Retinal pigment epithelial cell (primary cell): ENCODE measurements at regions not wholly inside any gene's neighbourhood (a gene's known extent, or its start where the extent isn't known, plus 50 kb on each side); places are given as distances from the start of the nearest gene placed in this dataset.

Experiments used
- DNase-seq: peaks from one replicate; pipeline ENCODE4 v3.0.0-alpha.2; 2010; ENCODE audit warnings: low read depth
- H3K4me3 ChIP-seq: 2 replicates; pipeline ENCODE4 v1.5.1; 2011; ENCODE audit warnings: mild to moderate bottlenecking, low read length, control low read depth, moderate library complexity
- TF ChIP-seq, protein P1 (sequence below): conservative IDR thresholded peaks from 2 replicates; pipeline ENCODE4 v1.5.1; 2011; ENCODE audit warnings: low read depth, low read length, control low read depth, inconsistent platforms

DNA sequence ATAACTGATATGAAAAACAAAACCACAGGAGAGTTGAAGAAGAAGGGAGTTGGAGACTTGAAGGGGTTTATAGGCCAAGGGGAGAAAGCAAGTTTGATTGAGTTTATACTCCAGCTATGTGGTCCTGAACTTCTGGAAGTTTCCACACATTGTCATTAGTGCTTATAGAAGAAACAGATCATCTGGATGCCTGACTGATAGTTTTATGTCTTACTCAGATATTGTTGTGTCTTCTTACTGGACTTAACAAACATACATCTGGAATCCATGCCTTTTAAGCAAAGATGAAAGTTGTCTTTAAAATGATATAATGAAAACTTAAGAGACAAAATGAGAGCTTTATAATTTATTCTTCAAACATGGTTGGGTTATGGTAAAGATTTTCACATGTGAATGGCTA lies 101.3 kb upstream of the FZD8 start:
- TF ChIP-seq, protein P1, sequence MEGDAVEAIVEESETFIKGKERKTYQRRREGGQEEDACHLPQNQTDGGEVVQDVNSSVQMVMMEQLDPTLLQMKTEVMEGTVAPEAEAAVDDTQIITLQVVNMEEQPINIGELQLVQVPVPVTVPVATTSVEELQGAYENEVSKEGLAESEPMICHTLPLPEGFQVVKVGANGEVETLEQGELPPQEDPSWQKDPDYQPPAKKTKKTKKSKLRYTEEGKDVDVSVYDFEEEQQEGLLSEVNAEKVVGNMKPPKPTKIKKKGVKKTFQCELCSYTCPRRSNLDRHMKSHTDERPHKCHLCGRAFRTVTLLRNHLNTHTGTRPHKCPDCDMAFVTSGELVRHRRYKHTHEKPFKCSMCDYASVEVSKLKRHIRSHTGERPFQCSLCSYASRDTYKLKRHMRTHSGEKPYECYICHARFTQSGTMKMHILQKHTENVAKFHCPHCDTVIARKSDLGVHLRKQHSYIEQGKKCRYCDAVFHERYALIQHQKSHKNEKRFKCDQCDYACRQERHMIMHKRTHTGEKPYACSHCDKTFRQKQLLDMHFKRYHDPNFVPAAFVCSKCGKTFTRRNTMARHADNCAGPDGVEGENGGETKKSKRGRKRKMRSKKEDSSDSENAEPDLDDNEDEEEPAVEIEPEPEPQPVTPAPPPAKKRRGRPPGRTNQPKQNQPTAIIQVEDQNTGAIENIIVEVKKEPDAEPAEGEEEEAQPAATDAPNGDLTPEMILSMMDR = no peak
- DNase-seq = no peak
- no peak overlapping the region for H3K4me3 ChIP-seq

DNA sequence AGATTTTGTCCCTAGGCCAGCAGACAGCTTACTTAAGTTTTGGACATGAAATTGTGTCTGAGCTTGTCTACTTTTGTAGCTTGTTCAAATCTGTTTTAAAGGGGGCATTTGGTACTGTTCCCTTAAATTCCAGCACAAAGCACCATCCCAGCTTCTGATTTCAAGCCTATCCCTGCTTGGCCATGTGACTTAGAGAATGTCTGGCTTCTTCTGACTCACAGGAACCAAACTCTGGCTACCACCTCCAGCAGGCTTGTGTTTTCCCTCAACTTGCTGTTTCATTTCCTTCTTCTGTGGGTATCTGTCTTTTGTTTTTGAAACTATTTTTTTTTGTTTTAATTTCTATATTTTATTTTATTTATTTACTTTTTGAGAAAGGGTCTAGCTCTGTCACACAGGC lies 97.9 kb upstream of the FZD8 start:
- TF ChIP-seq, protein P1 = no peak
- DNase-seq = no peak
- H3K4me3 ChIP-seq = no peak overlapping the region

DNA sequence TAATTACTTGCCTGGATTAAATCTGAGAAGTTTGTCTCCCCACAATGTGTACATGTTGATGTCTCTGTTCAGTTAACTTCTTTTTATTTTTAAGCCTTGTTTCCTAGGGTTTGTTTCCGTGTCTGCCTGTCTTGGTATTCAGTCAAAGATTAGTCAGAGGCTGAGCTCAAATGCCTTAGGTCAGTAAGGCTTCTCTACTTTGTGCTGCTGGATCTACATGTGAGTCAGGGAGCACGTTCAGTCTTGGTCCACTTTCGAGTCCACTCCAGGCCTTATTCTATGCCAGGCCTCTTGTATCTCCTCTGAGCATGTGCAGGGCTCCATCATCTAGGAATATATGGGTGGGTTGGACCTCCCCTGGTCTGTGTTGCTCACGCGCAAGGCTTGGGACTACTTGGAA lies 93.3 kb upstream of the FZD8 start:
- no peak for DNase-seq
- no peak overlapping the region for H3K4me3 ChIP-seq
- TF ChIP-seq, protein P1 = no peak

DNA sequence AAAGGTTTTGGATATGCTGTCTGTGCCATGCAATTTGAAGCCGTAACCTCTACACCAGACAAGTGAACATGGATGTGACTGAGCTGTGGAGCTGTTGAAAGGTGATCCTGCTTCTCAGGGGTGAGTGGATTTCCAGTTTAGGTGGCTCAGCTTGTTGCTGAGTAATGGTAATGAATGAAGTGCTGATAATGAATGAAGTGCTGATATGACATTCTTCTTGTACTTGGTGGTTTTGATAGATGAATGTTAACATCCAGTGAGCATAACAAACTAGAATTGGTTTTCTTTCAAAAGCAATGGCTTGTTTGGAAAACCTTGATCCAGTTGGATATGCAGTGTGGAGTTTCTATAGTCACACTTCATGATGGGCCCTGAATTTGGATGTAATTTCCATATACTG lies 89.7 kb upstream of the FZD8 start:
- TF ChIP-seq, protein P1 = no peak
- no peak overlapping the region for H3K4me3 ChIP-seq
- DNase-seq = no peak

DNA sequence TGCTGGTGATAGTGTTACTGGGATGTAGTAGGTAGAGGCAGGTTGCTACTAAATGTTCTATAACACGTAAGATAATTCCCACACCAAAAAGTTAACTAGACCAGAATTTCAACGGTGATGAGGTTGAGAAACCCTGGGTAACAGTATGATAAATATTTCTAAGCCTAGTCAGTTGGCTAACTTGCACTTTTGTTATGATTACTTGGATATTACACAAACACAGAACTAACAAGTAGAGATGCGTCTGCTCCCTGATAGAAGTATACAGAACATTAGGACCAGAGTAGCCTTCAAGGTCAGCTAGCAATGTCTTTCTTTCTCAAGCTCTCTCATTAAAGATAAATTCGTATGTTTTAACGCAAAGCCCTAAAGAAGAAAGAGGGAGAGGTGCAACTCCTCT lies 86.2 kb upstream of the FZD8 start:
- DNase-seq = no peak
- no peak overlapping the region for H3K4me3 ChIP-seq
- TF ChIP-seq, protein P1 = no peak

DNA sequence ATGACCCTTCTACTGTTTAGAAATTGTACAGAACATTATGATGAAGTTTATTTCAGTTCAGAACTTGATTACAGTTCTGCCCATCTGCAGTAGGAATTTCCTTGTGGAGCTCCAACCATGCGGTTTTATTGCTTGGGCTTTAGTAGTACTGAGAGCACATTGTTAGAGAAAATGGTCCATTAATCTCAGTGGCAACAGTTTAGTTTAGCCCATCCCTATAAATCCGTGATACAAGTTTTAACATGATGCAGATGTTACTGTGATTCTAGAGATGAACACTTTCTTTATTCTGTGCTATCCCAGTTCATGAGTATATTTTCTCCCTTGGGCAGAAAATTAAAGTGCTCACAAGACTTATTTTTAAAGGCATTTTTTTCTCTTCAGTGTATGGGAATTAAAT lies 84.8 kb upstream of the FZD8 start:
- TF ChIP-seq, protein P1 = no peak
- H3K4me3 ChIP-seq = no peak overlapping the region
- DNase-seq = no peak

DNA sequence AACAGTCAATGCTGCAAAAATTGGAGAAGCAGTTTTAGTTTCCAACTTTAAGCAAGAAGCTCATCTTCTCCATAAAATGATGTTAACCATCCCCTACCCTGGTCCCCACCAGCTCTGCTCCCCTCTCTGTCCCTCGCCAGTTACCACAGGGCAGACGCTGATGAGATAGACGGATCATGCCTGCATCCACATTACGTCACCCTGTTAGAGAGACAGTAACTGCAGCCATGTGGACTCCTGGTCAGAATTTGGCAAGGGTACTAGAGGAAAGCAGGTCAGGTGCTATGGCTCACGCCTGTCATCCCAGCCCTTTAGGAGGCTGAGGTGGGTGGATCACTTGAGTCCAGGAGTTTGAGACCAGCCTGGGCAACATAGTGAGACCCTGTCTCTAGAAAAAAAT lies 81.9 kb upstream of the FZD8 start:
- TF ChIP-seq, protein P1 = no peak
- DNase-seq = no peak
- H3K4me3 ChIP-seq = no peak overlapping the region
